ENCODE measurements at regions not wholly inside any gene's neighbourhood (a gene's known extent, or its start where the extent isn't known, plus 50 kb on each side); places are given as distances from the start of the nearest gene placed in this dataset.

DNA sequence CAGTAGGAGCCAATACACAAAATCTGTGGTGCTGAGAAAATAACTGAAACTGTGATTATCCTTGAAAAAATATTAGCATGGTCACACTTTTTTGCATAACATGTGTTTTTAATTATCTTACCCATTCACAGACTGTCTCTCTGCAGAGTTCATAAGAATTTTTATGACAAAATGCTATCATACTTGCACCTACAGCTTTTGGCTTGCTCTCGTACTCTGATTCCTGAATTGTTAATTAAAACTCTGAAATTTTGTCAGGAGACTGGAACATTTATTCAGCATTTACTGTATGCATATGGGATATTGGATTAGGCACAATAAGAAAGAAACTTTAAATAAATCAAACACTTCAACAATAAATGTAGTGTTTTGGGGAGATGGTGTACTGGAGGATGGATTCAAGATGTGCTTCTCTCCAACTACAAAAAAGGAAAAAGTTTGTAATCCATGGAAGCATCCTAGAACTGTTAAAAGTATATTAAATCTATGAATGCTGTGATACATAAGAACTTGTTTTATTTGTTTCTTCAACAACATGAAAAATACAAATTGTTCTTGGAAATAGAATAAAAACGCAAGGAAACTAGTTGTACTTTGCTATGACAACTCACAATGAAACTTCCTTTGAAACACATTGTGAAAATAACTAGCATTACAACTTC is 260.5 kb downstream of the SPATA18 start:
- TF ChIP-seq, protein P1, sequence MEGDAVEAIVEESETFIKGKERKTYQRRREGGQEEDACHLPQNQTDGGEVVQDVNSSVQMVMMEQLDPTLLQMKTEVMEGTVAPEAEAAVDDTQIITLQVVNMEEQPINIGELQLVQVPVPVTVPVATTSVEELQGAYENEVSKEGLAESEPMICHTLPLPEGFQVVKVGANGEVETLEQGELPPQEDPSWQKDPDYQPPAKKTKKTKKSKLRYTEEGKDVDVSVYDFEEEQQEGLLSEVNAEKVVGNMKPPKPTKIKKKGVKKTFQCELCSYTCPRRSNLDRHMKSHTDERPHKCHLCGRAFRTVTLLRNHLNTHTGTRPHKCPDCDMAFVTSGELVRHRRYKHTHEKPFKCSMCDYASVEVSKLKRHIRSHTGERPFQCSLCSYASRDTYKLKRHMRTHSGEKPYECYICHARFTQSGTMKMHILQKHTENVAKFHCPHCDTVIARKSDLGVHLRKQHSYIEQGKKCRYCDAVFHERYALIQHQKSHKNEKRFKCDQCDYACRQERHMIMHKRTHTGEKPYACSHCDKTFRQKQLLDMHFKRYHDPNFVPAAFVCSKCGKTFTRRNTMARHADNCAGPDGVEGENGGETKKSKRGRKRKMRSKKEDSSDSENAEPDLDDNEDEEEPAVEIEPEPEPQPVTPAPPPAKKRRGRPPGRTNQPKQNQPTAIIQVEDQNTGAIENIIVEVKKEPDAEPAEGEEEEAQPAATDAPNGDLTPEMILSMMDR (IDR thresholded peaks at IDR 0.05): no peak
- TF ChIP-seq POLR2A (IDR thresholded peaks at IDR 0.05): no peak
